ENCODE measurements at regions not wholly inside any gene's neighbourhood (a gene's known extent, or its start where the extent isn't known, plus 50 kb on each side); places are given as distances from the start of the nearest gene placed in this dataset.

DNA sequence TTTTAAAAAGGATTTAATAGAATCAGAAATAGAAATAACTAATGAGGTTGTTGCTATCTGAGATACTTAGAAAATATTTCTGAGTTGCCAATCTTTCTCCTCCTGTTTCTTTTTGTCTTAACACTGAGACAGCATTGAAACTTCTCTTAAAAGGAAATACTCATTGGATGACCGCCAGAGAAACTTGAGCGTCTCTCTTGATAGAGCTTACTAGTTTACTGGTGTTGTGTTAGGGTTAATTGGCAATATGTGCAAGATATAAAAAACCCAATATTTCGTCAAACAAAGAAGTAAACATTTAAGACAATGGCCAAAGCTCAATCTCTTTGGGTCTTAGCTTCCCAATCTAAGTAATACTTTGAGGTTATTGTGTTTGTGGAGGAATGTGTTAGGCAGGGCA, 176.4 kb upstream of the CHD1 start:
- TF ChIP-seq, protein P1, sequence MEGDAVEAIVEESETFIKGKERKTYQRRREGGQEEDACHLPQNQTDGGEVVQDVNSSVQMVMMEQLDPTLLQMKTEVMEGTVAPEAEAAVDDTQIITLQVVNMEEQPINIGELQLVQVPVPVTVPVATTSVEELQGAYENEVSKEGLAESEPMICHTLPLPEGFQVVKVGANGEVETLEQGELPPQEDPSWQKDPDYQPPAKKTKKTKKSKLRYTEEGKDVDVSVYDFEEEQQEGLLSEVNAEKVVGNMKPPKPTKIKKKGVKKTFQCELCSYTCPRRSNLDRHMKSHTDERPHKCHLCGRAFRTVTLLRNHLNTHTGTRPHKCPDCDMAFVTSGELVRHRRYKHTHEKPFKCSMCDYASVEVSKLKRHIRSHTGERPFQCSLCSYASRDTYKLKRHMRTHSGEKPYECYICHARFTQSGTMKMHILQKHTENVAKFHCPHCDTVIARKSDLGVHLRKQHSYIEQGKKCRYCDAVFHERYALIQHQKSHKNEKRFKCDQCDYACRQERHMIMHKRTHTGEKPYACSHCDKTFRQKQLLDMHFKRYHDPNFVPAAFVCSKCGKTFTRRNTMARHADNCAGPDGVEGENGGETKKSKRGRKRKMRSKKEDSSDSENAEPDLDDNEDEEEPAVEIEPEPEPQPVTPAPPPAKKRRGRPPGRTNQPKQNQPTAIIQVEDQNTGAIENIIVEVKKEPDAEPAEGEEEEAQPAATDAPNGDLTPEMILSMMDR (IDR thresholded peaks at IDR 0.05; ENCODE audit: insufficient read depth, missing control alignments), result no peak
- no peak for DNase-seq (ENCODE audit: insufficient read length, low spot score)
- no peak for FAIRE-seq

DNA sequence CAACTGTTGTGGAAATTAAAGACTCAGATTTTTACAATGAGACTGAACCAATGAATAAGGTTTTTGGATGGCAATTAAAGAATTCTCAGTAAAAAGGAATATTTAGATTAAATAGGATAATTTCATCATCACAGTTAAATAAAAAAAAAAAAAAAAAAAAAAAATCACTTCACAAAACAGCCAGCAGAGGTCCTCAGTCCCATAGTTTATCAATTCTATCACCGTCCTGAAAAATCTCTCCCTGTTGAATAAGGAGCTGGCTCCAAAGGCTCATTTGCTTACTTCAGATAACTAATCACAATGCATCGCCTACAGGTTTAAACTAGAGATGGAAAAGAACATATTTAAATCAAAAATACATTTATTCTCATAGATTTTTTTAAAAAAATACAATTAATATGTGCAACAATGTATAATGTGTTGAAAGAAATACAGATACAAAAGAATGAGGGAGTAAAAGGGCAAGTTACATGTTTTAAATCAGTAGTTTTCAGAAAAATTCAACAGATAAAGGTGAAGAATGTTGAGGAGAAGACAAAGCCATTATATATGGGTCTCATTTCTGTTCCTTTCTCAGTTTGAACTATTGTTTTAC, 175.8 kb upstream of the CHD1 start:
- no peak for DNase-seq (ENCODE audit: insufficient read length, low spot score)
- TF ChIP-seq, protein P1 (IDR thresholded peaks at IDR 0.05; ENCODE audit: insufficient read depth, missing control alignments), result peak; percentile 61
- no peak for FAIRE-seq

DNA sequence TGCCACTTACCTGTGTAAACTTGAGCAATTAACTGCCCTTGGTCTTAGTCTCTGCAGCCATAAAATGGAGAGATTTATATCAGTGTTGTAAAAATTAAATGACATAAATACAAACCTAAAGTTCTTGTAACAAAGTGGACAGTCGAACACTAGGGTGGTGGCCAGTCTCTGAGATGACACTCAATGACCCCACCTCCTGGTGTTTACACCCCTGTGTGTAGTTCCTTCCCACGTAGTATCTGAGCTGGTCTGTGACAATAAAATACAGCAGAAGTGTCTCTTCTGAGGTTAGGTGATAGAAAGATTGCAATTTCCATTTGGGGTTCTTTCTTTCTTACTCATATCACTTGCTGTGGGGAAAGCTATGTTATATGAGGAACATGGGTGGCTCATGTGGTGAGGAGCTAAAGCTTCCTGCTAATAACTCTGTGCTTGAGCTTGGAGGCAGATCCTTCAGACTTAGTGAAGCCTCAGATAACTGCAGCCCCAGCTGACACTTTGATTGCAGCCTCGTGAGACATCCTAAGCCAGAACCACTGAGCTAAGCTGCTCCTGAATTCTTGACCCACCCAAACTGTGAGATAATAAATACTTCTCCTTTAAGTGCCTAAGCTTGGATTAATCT, 173.4 kb upstream of the CHD1 start:
- no peak for FAIRE-seq
- TF ChIP-seq, protein P1 (IDR thresholded peaks at IDR 0.05; ENCODE audit: insufficient read depth, missing control alignments), result no peak
- DNase-seq (ENCODE audit: insufficient read length, low spot score), result no peak

DNA sequence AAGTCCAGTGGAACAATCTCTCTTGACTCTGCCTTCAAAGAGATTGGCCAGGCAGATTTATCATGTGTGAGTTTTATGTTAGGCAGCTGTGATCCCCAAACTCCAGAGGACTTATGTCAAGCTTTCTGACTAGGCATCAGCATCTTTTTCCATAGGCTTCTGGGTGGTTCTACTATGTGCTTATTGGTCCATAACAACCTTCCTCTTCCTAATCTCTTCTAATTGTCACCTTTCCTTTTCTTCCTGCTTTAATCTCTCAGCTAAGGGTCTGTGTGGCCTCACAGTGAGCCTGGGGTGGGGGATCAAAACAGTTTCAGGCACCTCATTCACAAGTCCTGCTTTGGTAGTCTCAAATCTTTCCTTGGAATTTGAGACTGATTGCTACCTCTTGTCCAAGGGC, 170.9 kb upstream of the CHD1 start:
- TF ChIP-seq, protein P1 (IDR thresholded peaks at IDR 0.05; ENCODE audit: insufficient read depth, missing control alignments), result no peak
- DNase-seq (ENCODE audit: insufficient read length, low spot score) (no peak), FAIRE-seq (no peak)

DNA sequence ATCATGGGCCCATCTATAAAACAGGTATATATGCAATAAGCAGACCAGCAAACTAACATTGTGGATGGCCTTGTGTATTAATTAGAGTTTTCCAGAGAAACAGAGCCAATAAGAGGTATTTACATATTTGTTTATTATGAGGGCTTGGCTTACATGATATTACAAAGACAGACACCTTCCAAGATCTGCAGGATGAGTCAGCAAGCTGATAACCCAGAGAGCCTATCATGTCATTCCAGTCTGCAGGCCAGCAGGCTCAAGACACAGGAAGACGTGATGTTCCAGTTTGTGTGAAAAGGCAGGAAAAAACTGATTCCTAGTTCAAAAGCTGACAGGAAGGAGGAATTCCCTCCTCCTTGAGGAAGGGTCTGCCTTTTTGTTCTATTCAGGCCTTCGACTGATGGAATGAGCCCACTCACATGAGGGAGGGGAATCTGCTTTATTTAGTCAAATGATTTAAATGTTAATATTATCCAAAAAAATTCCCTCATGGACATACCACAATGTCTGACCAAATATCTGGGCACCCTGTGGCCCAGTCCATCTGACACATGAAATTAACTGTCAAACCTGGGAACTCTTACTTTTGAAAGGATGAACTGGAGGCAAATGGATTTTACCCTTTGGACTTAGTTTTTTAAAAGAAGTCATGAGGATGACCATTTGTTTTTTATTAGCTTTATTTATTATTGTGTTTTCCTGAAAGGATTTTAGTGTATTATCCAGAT, 161.2 kb upstream of the CHD1 start:
- TF ChIP-seq, protein P1 (IDR thresholded peaks at IDR 0.05; ENCODE audit: insufficient read depth, missing control alignments), result no peak
- FAIRE-seq (no peak), DNase-seq (ENCODE audit: insufficient read length, low spot score) (no peak)

DNA sequence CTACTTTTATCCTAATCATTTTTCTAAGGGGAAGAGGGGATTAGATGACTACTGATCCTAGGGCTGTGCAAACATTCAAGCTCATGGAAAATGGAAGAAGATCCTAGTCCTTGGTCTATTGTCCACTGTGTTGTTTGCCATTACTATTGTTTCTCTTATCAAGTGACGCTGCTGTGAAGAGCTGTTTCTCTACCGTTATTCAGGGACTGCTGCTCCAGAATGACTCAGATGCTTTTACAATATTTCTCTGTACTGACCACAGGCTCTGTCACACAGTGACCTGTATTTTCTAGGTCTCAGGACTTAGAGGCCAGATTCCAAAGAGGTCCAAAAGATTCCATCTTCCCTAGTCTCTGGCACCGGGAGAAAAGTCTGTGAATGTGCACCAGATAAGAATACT, 159.5 kb upstream of the CHD1 start:
- no peak for FAIRE-seq
- TF ChIP-seq, protein P1 (IDR thresholded peaks at IDR 0.05; ENCODE audit: insufficient read depth, missing control alignments), result no peak
- no peak for DNase-seq (ENCODE audit: insufficient read length, low spot score)

DNA sequence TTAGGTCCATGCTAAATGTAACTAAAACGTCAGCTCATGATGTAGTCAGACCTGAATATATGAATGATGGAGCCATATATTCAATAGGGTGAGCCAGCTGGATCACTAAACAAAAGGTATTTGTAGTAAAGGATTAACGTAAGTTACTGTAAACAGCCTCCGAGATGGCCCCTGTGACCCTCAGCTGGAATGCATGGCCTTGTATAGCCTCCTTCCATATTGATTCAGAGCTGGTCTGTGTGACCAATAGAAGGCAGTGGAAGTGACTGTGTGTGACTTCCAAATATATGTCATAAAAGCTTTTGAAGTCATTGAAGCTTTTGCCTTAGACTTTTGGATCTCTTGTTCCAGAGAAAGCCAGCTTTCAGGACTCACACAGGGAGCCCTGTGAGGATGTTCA, 154.4 kb upstream of the CHD1 start:
- no peak for FAIRE-seq
- TF ChIP-seq, protein P1 (IDR thresholded peaks at IDR 0.05; ENCODE audit: insufficient read depth, missing control alignments), result no peak
- DNase-seq (ENCODE audit: insufficient read length, low spot score), result no peak
